BLaER1 treated with 17β-estradiol and CSF1 and Interleukin-3, amounts not matched to agents 10 nM and 100 nM (cell line): ENCODE measurements at regions not wholly inside any gene's neighbourhood (a gene's known extent, or its start where the extent isn't known, plus 50 kb on each side); places are given as distances from the start of the nearest gene placed in this dataset.

ENCODE experiments used
- H3K27ac ChIP-seq, 11 experiments: shearing (Covaris generic); formaldehyde crosslinking; 2 replicates each; pipeline ENCODE4 v1.8.1; 2022
- H3K27me3 ChIP-seq, 11 experiments: shearing (Covaris generic); formaldehyde crosslinking; 2 replicates each; pipeline ENCODE4 v1.8.1; 2022
- H3K36me3 ChIP-seq, 11 experiments: shearing (Covaris generic); formaldehyde crosslinking; 2 replicates each; pipeline ENCODE4 v1.8.1; 2022
- H3K4me1 ChIP-seq, 10 experiments: shearing (Covaris generic); formaldehyde crosslinking; 2 replicates each; pipeline ENCODE4 v1.8.1; 2022
- H3K4me2 ChIP-seq, 11 experiments: shearing (Covaris generic); formaldehyde crosslinking; 2 replicates each; pipeline ENCODE4 v1.8.1; 2022
- H3K4me3 ChIP-seq, 10 experiments: shearing (Covaris generic); formaldehyde crosslinking; 2 replicates each; pipeline ENCODE4 v1.8.1; 2022
- H3K9ac ChIP-seq, 11 experiments: shearing (Covaris generic); formaldehyde crosslinking; 2 replicates each; pipeline ENCODE4 v1.8.1; 2022
- H3K9me3 ChIP-seq, 11 experiments: shearing (Covaris generic); formaldehyde crosslinking; replicated peaks in 1 of 11; 2 replicates each; pipeline ENCODE4 v1.8.1; 2022
- H4K20me1 ChIP-seq, 11 experiments: shearing (Covaris generic); formaldehyde crosslinking; 2 replicates each; pipeline ENCODE4 v1.8.1; 2022
- Cebpa-rat ChIP-seq, 11 experiments: shearing (Covaris generic); IDR thresholded peaks; 2 replicates each; pipeline ENCODE4 v1.8.1; 2022

- no peak for TF ChIP-seq Cebpa-rat (IDR thresholded peaks at IDR 0.05)
- Histone ChIP-seq H3K4me1 (peaks cover 9 to 32% (median 18%) of the 10 kb centered on the region in 10 experiments), H3K9ac (no peak overlapping the region), H3K4me2 (no peak overlapping the region), H3K27me3 (no peaks in the 10 kb centered on the region), H3K4me3 (no peak overlapping the region), H3K9me3 (peaks cover 18 to 32% (median 21%) of the 10 kb centered on the region in 11 experiments), H4K20me1 (no peaks in the 10 kb centered on the region), H3K27ac (no peak overlapping the region), H3K36me3 (no peaks in the 10 kb centered on the region)
These were observed 219.9 kb upstream of the NLRP1 start for GRCh38 chr17:5804251-5804650.

- H3K9ac ChIP-seq: no peak overlapping the region
- H3K27me3 ChIP-seq: no peaks in the 10 kb centered on the region
- H3K36me3 ChIP-seq: no peaks in the 10 kb centered on the region
- no peak overlapping the region for H3K4me2 ChIP-seq
- H3K4me1 ChIP-seq: no peaks in the 10 kb centered on the region
- H3K9me3 ChIP-seq: peaks cover 48 to 62% (median 53%) of the 10 kb centered on the region in 11 experiments
- 0 out of 20 replicates have a peak overlapping the region, but pooled peaks of 2 of the 10 experiments have one; percentile 5 to 12 for H3K4me3 ChIP-seq
- TF ChIP-seq Cebpa-rat (IDR thresholded peaks at IDR 0.05): no peak
- no peaks in the 10 kb centered on the region for H4K20me1 ChIP-seq
- H3K27ac ChIP-seq: no peak overlapping the region
These were observed 224.7 kb upstream of the NLRP1 start for GRCh38 chr17:5809056-5809455.

- Histone ChIP-seq H3K4me2 (no peak overlapping the region), H3K27ac (no peak overlapping the region), H3K9me3 (peaks cover 48 to 62% (median 53%) of the 10 kb centered on the region in 11 experiments), H3K4me1 (no peaks in the 10 kb centered on the region), H3K9ac (no peak overlapping the region), H3K27me3 (no peaks in the 10 kb centered on the region), H3K4me3 (0 out of 20 replicates have a peak overlapping the region, but pooled peaks of 2 of the 10 experiments have one; percentile 5 to 12), H3K36me3 (no peaks in the 10 kb centered on the region), H4K20me1 (no peaks in the 10 kb centered on the region)
- no peak for TF ChIP-seq Cebpa-rat (IDR thresholded peaks at IDR 0.05)
These were observed 225.4 kb upstream of the NLRP1 start for GRCh38 chr17:5809580-5810188.

GRCh38 chr17:5812590-5812989 is 228.3 kb upstream of the NLRP1 start:
- H3K36me3 ChIP-seq: no peaks in the 10 kb centered on the region
- no peak for TF ChIP-seq Cebpa-rat (IDR thresholded peaks at IDR 0.05)

GRCh38 chr17:5813357-5813756 is 229.0 kb upstream of the NLRP1 start:
- H3K4me3 ChIP-seq: no peak overlapping the region
- H4K20me1 ChIP-seq: peaks cover 0 to 5% (median 0%) of the 10 kb centered on the region in 11 experiments; a peak in 2 of 22 replicates
- H3K4me2 ChIP-seq: no peak overlapping the region
- peaks cover 0 to 29% (median 14%) of the 10 kb centered on the region in 11 experiments; a peak in 11 of 22 replicates for H3K27me3 ChIP-seq
- H3K9me3 ChIP-seq: peaks cover 37 to 46% (median 41%) of the 10 kb centered on the region in 11 experiments
- H3K9ac ChIP-seq: no peak overlapping the region
- TF ChIP-seq Cebpa-rat (IDR thresholded peaks at IDR 0.05): no peak
- H3K4me1 ChIP-seq: peaks cover 3 to 14% (median 12%) of the 10 kb centered on the region in 10 experiments; a peak in 17 of 20 replicates
- no peak overlapping the region for H3K27ac ChIP-seq
- no peaks in the 10 kb centered on the region for H3K36me3 ChIP-seq

More at GRCh38 chr17:5812590-5812989, 228.3 kb upstream of the NLRP1 start:
- Histone ChIP-seq H3K27ac (no peak overlapping the region), H3K4me1 (peaks cover 3 to 14% (median 12%) of the 10 kb centered on the region in 10 experiments; a peak in 17 of 20 replicates), H4K20me1 (no peaks in the 10 kb centered on the region; a peak in 1 of 22 replicates), H3K4me2 (no peak overlapping the region), H3K27me3 (peaks cover 0 to 25% (median 9%) of the 10 kb centered on the region in 11 experiments; a peak in 11 of 22 replicates), H3K9ac (no peak overlapping the region), H3K4me3 (no peak overlapping the region), H3K9me3 (peaks cover 45 to 54% (median 49%) of the 10 kb centered on the region in 11 experiments)

- TF ChIP-seq Cebpa-rat (IDR thresholded peaks at IDR 0.05): no peak
- Histone ChIP-seq H3K27me3 (peaks cover 0 to 33% (median 14%) of the 10 kb centered on the region in 11 experiments; a peak in 11 of 22 replicates), H3K27ac (no peak overlapping the region), H3K4me1 (peaks cover 3 to 14% (median 12%) of the 10 kb centered on the region in 10 experiments; a peak in 17 of 20 replicates), H3K9ac (no peak overlapping the region), H3K4me3 (no peak overlapping the region), H3K36me3 (no peaks in the 10 kb centered on the region), H3K9me3 (peaks cover 17 to 25% (median 21%) of the 10 kb centered on the region in 11 experiments), H3K4me2 (no peak overlapping the region), H4K20me1 (peaks cover 0 to 5% (median 0%) of the 10 kb centered on the region in 11 experiments; a peak in 2 of 22 replicates)
These were observed 231.1 kb upstream of the NLRP1 start for GRCh38 chr17:5815396-5815795.

- Histone ChIP-seq H3K4me2 (peak overlapping the region in 10 of 11 experiments; percentile 5 to 65 (median 46); a peak in 19 of 22 replicates), H3K9ac (no peak overlapping the region), H3K4me3 (no peak overlapping the region), H3K36me3 (no peaks in the 10 kb centered on the region), H3K9me3 (peaks cover 5 to 14% (median 9%) of the 10 kb centered on the region in 11 experiments; a peak in 21 of 22 replicates), H3K27me3 (peaks cover 0 to 33% (median 14%) of the 10 kb centered on the region in 11 experiments; a peak in 11 of 22 replicates), H4K20me1 (peaks cover 0 to 5% (median 0%) of the 10 kb centered on the region in 11 experiments; a peak in 2 of 22 replicates), H3K27ac (no peak overlapping the region), H3K4me1 (peaks cover 3 to 14% (median 12%) of the 10 kb centered on the region in 10 experiments; a peak in 17 of 20 replicates)
- TF ChIP-seq Cebpa-rat (IDR thresholded peaks at IDR 0.05): no peak
These were observed 232.3 kb upstream of the NLRP1 start for GRCh38 chr17:5816491-5817070.

GRCh38 chr17:5817475-5818395 is 233.4 kb upstream of the NLRP1 start:
- Histone ChIP-seq H3K4me2 (peak overlapping the region in 8 of 11 experiments; percentile 37 to 65 (median 54); a peak in 13 of 22 replicates), H3K27ac (no peak overlapping the region), H3K9ac (no peak overlapping the region), H3K4me1 (peaks cover 3 to 14% (median 12%) of the 10 kb centered on the region in 10 experiments; a peak in 17 of 20 replicates), H4K20me1 (peaks cover 0 to 5% (median 0%) of the 10 kb centered on the region in 11 experiments; a peak in 2 of 22 replicates), H3K27me3 (peaks cover 0 to 33% (median 14%) of the 10 kb centered on the region in 11 experiments; a peak in 11 of 22 replicates), H3K4me3 (no peak overlapping the region), H3K9me3 (peaks cover 0 to 4% (median 0%) of the 10 kb centered on the region in 11 experiments; a peak in 3 of 22 replicates), H3K36me3 (no peaks in the 10 kb centered on the region)
- no peak for TF ChIP-seq Cebpa-rat (IDR thresholded peaks at IDR 0.05)
